ENCODE measurements at regions not wholly inside any gene's neighbourhood (a gene's known extent, or its start where the extent isn't known, plus 50 kb on each side); places are given as distances from the start of the nearest gene placed in this dataset.

GRCh38 chr12:4027412-4027811 is 154.2 kb upstream of the PARP11 start:
- peak in 1 of 3 donors; percentile 13 for DNase-seq
- peaks cover 16% of the 10 kb centered on the region for H3K4me1 Mint-ChIP-seq
- H3K36me3 ChIP-seq (replicated peaks in 1 of 2; ENCODE audit: control insufficient read depth in 1 of 2, insufficient read depth in 2 of 2, low read length in 2 of 2): no peaks in the 10 kb centered on the region
- no peak for TF ChIP-seq CTCF (IDR thresholded peaks at IDR 0.05)
- no peaks in the 10 kb centered on the region for H3K9me3 Mint-ChIP-seq
- H3K36me3 Mint-ChIP-seq: peaks cover 0 to 1% of the 10 kb centered on the region in 2 donors
- no peaks in the 10 kb centered on the region for H3K79me2 ChIP-seq (ENCODE audit: insufficient read depth, low read length)
- H3K4me1 ChIP-seq (ENCODE audit: control insufficient read depth in 1 of 2, insufficient read depth in 2 of 2, low read length in 2 of 2): peaks cover 13 to 22% of the 10 kb centered on the region in 2 donors
- no peak overlapping the region for H2AFZ ChIP-seq (ENCODE audit: insufficient read depth, low read depth, low read length, poor library complexity, severe bottlenecking)
- no peak overlapping the region for H3K27ac ChIP-seq (ENCODE audit: low read depth in 1 of 2, low read length in 2 of 2)
- no peak overlapping the region for H3K4me2 ChIP-seq (replicated peaks; ENCODE audit: extremely low read depth, low read length, poor library complexity, severe bottlenecking)
- H4K20me1 ChIP-seq (ENCODE audit: insufficient read depth, low read length): no peaks in the 10 kb centered on the region
- H3K27me3 Mint-ChIP-seq (ENCODE audit: low read depth in 3 of 3): peaks cover 11 to 22% (median 12%) of the 10 kb centered on the region in 3 donors
- H3K4me3 Mint-ChIP-seq: no peak overlapping the region
- intact Hi-C loops (cut with micrococcal nuclease): no loop called here
- WGBS (ENCODE audit: insufficient coverage): 14% methylated on average over 2 of the region's 4 CpGs
- H3K27me3 ChIP-seq (ENCODE audit: control insufficient read depth in 2 of 2, insufficient read depth in 2 of 2, low read length in 2 of 2): peaks cover 7 to 14% of the 10 kb centered on the region in 2 donors
- no peak overlapping the region for H3K27ac Mint-ChIP-seq
- no peak overlapping the region for H3K9ac ChIP-seq (ENCODE audit: insufficient read depth, low read length, poor library complexity, severe bottlenecking)
- H3K4me3 ChIP-seq (replicated peaks in 1 of 3; ENCODE audit: low read depth in 2 of 3, low read length in 3 of 3): no peak overlapping the region
- H3K9me3 ChIP-seq (replicated peaks in 1 of 2; ENCODE audit: control insufficient read depth in 1 of 2, insufficient read depth in 1 of 2, low read length in 2 of 2): no peaks in the 10 kb centered on the region

- no peak overlapping the region for H3K27ac ChIP-seq (ENCODE audit: low read depth in 1 of 2, low read length in 2 of 2)
- no peak overlapping the region for H3K4me3 ChIP-seq (replicated peaks in 1 of 3; ENCODE audit: low read depth in 2 of 3, low read length in 3 of 3)
- H3K9ac ChIP-seq (ENCODE audit: insufficient read depth, low read length, poor library complexity, severe bottlenecking): no peak overlapping the region
- intact Hi-C loops (cut with micrococcal nuclease): no loop called here
- no peak overlapping the region for H3K27ac Mint-ChIP-seq
- peaks cover 11 to 14% (median 11%) of the 10 kb centered on the region in 3 donors for H3K27me3 Mint-ChIP-seq (ENCODE audit: low read depth in 3 of 3)
- H3K36me3 Mint-ChIP-seq: no peaks in the 10 kb centered on the region
- H3K27me3 ChIP-seq (ENCODE audit: control insufficient read depth in 2 of 2, insufficient read depth in 2 of 2, low read length in 2 of 2): peaks cover 7 to 14% of the 10 kb centered on the region in 2 donors
- 76% methylated on average over 4 of the region's 7 CpGs for WGBS (ENCODE audit: insufficient coverage)
- H3K4me2 ChIP-seq (replicated peaks; ENCODE audit: extremely low read depth, low read length, poor library complexity, severe bottlenecking): no peak overlapping the region
- no peak overlapping the region for H2AFZ ChIP-seq (ENCODE audit: insufficient read depth, low read depth, low read length, poor library complexity, severe bottlenecking)
- H3K9me3 Mint-ChIP-seq: no peaks in the 10 kb centered on the region
- H3K4me1 Mint-ChIP-seq: peaks cover 9% of the 10 kb centered on the region
- no peaks in the 10 kb centered on the region for H3K9me3 ChIP-seq (replicated peaks in 1 of 2; ENCODE audit: control insufficient read depth in 1 of 2, insufficient read depth in 1 of 2, low read length in 2 of 2)
- H3K4me1 ChIP-seq (ENCODE audit: control insufficient read depth in 1 of 2, insufficient read depth in 2 of 2, low read length in 2 of 2): peaks cover 6 to 15% of the 10 kb centered on the region in 2 donors
- no peak overlapping the region for H3K4me3 Mint-ChIP-seq
- no peaks in the 10 kb centered on the region for H3K79me2 ChIP-seq (ENCODE audit: insufficient read depth, low read length)
- no peaks in the 10 kb centered on the region for H3K36me3 ChIP-seq (replicated peaks in 1 of 2; ENCODE audit: control insufficient read depth in 1 of 2, insufficient read depth in 2 of 2, low read length in 2 of 2)
- no peaks in the 10 kb centered on the region for H4K20me1 ChIP-seq (ENCODE audit: insufficient read depth, low read length)
- TF ChIP-seq CTCF (IDR thresholded peaks at IDR 0.05): no peak
- DNase-seq: no peak
Measured at GRCh38 chr12:4026517-4026916, 153.3 kb upstream of the PARP11 start.
